Panc1 (cell line): ENCODE measurements at regions not wholly inside any gene's neighbourhood (a gene's known extent, or its start where the extent isn't known, plus 50 kb on each side); places are given as distances from the start of the nearest gene placed in this dataset.
"Not testable (repeated sequence)": the region's sequence is repeated elsewhere in the genome, so short reads cannot be mapped to it uniquely, and the experiment has no call there.

Experiments used
- ATAC-seq: fragments of 200-7000 bp; cut with Tn5 transposase; 2 replicates; pipeline ENCODE4 v1.9.1; 2020; ENCODE audit warnings: mild to moderate bottlenecking, moderate library complexity
- BruUV-seq: library from RNA; stranded (reverse); fragments of 400-500 nt; replicated peaks from 2 replicates; lab custom pipeline; 2021; lab: Mats Ljungman, UMichigan
- CTCF ChIA-PET: fragments of 300-600 bp; sonication (Branson Sonifier 250); formaldehyde crosslinking; loops from one replicate; lab custom pipeline; 2022; ENCODE audit warnings: antibody characterized with exemption; lab: Charles Lee
- POLR2A ChIA-PET: fragments of 300-600 bp; sonication (Branson Sonifier 250); formaldehyde crosslinking; loops from one replicate; lab custom pipeline; 2022; ENCODE audit warnings: antibody characterized with exemption; lab: Charles Lee
- DNase-seq: peaks from one replicate; pipeline ENCODE4 v3.0.0-alpha.2; 2010; ENCODE audit warnings: low read depth, low spot score
- H3K27ac ChIP-seq: 2 replicates; pipeline ENCODE4 v1.5.1; 2011; ENCODE audit warnings: mild to moderate bottlenecking, low read length, inconsistent platforms
- H3K27me3 ChIP-seq: fragments of 200-500 bp; sonication (Bioruptor generic); 2 replicates; pipeline ENCODE4 v1.6.0; 2014; ENCODE audit warnings: low read length, inconsistent platforms; ENCODE audit not compliant: control insufficient read depth, insufficient read depth
- H3K36me3 ChIP-seq: fragments of 200-500 bp; sonication (Bioruptor generic); 2 replicates; pipeline ENCODE4 v1.5.1; 2014; ENCODE audit warnings: inconsistent platforms, mild to moderate bottlenecking, low read length, moderate library complexity; ENCODE audit not compliant: control insufficient read depth, insufficient read depth
- H3K4me1 ChIP-seq: 2 replicates; pipeline ENCODE4 v1.5.1; 2011; ENCODE audit warnings: inconsistent platforms, mild to moderate bottlenecking, low read length, moderate library complexity; ENCODE audit not compliant: control insufficient read depth, insufficient read depth
- H3K4me3 ChIP-seq, 2 experiments: 2 replicates each; pipeline ENCODE4 v1.5.1; 2011 to 2012; ENCODE audit warnings: low read depth in 2 of 2, low read length in 2 of 2, mild to moderate bottlenecking in 2 of 2, inconsistent platforms in 1 of 2, moderate library complexity in 1 of 2
- H3K9me3 ChIP-seq: fragments of 200-500 bp; sonication (Bioruptor generic); 2 replicates; pipeline ENCODE4 v1.5.1; 2014; ENCODE audit warnings: low read depth, mild to moderate bottlenecking, inconsistent platforms, low read length, moderate library complexity; ENCODE audit not compliant: control insufficient read depth, insufficient read depth
- CTCF ChIP-seq: fragments of 450-650 bp; IDR thresholded peaks from 2 replicates; pipeline ENCODE4 v1.5.1; 2017; ENCODE audit warnings: mild to moderate bottlenecking
- POLR2AphosphoS5 ChIP-seq: IDR thresholded peaks from 2 replicates; pipeline ENCODE4 v1.6.1; 2012; ENCODE audit warnings: mild to moderate bottlenecking, low read depth, low read length, moderate library complexity
- SIN3A ChIP-seq: IDR thresholded peaks from 2 replicates; pipeline ENCODE4 v1.6.1; 2012; ENCODE audit warnings: low read depth, mild to moderate bottlenecking, low read length, moderate library complexity, borderline replicate concordance; ENCODE audit not compliant: insufficient read depth
- TCF7L2 ChIP-seq: IDR thresholded peaks from 2 replicates; pipeline ENCODE4 v1.6.1; 2011; ENCODE audit warnings: mild to moderate bottlenecking, low read depth, low read length, inconsistent platforms
- in situ Hi-C: cut with HindIII; loops from 2 replicates; pipeline ENCODE4 v1.10.0; 2016; ENCODE audit warnings: low sequenced_read_pairs, low pct_unique_long_range_greater_than_20kb
- intact Hi-C: fragments of 100-400 bp; cut with micrococcal nuclease; formaldehyde crosslinking; loops from one replicate; pipeline ENCODE4 v1.10.0; 2022; ENCODE audit not compliant: unreplicated experiment
- TF ChIP-seq, protein P1 (sequence below), 2 experiments: IDR thresholded peaks; 2 replicates each; pipeline ENCODE4 v1.6.1; 2011 to 2012; ENCODE audit warnings: low read depth in 2 of 2, control low read depth in 1 of 2, low read length in 1 of 2, mild to moderate bottlenecking in 1 of 2, moderate library complexity in 1 of 2; ENCODE audit not compliant: insufficient read depth in 1 of 2

GRCh38 chr6:23547851-23548250 lies 578.2 kb upstream of the NRSN1 start:
- no peak overlapping the region for H3K4me3 ChIP-seq
- no peak for ATAC-seq
- intact Hi-C loops (no loop called here), in situ Hi-C loops (no loop called here)
- H3K36me3 ChIP-seq: no peaks in the 10 kb centered on the region
- CTCF ChIA-PET: no interaction called here
- POLR2A ChIA-PET: no interaction called here
- no peaks in the 10 kb centered on the region for H3K27me3 ChIP-seq
- no peaks in the 10 kb centered on the region for H3K9me3 ChIP-seq
- no TSS peak for BruUV-seq
- no peak overlapping the region for H3K27ac ChIP-seq
- TF ChIP-seq CTCF (peak; percentile 15; the same call in 1 of the 2 replicates), TCF7L2 (no peak)
- no peaks in the 10 kb centered on the region for H3K4me1 ChIP-seq
- no peak for DNase-seq

GRCh38 chr6:23554953-23555352 lies 571.1 kb upstream of the NRSN1 start:
- H3K4me3 ChIP-seq, CTCF ChIA-PET, BruUV-seq, ATAC-seq, H3K36me3 ChIP-seq, H3K27me3 ChIP-seq, POLR2A ChIA-PET, H3K4me1 ChIP-seq, intact Hi-C loops, H3K9me3 ChIP-seq, DNase-seq, H3K27ac ChIP-seq, in situ Hi-C loops: not testable (repeated sequence)

DNA sequence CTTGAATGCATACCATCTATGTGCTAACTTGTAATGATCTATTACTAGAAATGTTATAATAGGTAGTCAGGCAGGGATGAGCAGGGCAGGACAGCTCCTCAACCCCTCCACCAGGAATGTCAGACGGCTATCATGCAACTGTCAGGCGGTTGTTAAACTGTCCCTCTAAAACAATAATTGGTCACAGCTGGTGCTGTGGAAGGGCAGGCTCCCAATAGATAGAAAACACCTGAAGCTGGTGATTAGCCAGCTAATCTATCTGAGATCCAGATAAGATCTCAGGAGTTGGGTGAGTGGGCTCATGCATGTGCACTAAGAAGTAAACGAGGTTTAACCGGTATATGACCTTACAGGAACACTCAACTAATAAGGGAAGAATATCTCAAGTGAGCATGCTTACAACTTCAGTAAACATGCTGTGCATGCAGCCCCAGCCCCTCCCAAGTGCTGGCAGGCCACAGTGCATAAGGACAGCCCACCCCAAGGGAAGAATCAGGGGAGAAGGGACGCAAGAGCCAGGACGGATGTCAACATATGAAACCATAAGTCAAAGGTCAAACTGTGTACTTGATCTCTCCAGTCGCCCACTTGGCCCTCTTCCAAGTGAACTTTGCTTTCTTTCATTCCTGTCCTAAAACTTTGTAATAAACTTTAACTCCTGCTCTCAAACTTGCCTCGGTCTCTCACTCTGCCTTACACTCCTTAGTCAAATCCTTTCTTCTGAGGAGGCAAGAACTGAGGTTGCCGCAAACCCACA lies 566.2 kb upstream of the NRSN1 start:
- DNase-seq (no peak), ATAC-seq (no peak)
- Histone ChIP-seq H3K9me3 (no peaks in the 10 kb centered on the region), H3K27ac (no peak overlapping the region), H3K36me3 (no peaks in the 10 kb centered on the region), H3K4me1 (no peaks in the 10 kb centered on the region; the same call in 1 of the 2 replicates), H3K27me3 (no peaks in the 10 kb centered on the region), H3K4me3 (no peak overlapping the region)
- BruUV-seq: no TSS peak
- POLR2A ChIA-PET: interaction anchor here (0.7 kb wide), 1 partner anchor 566 kb away, joined by 3 read pairs; the partner anchor contains the start of gene NRSN1
- intact Hi-C loops (no loop called here), in situ Hi-C loops (no loop called here)
- CTCF ChIA-PET: no interaction called here
- TF ChIP-seq TCF7L2 (no peak), SIN3A (no peak), POLR2AphosphoS5 (no peak)

DNA sequence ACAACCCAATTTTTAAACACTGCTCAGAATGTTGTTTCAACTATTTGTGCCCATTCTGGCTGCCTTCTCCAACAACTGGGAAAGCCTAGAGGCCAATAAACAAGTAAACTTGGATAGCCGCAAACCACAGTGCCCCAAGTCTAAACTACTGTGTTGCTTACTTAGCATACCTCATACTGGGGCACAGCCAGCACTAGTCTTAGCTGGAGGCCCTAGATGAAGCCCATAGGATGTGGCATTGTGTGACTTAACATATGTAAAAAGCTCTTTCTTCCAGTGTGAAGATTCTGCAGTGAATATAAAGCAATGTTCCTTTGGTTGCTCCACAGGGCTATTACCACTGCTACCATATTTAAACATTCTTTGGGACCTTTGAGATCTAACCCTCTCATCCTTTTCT lies 564.3 kb upstream of the NRSN1 start:
- TF ChIP-seq POLR2AphosphoS5 (no peak), CTCF (no peak), TCF7L2 (no peak), SIN3A (no peak)
- TF ChIP-seq, protein P1, sequence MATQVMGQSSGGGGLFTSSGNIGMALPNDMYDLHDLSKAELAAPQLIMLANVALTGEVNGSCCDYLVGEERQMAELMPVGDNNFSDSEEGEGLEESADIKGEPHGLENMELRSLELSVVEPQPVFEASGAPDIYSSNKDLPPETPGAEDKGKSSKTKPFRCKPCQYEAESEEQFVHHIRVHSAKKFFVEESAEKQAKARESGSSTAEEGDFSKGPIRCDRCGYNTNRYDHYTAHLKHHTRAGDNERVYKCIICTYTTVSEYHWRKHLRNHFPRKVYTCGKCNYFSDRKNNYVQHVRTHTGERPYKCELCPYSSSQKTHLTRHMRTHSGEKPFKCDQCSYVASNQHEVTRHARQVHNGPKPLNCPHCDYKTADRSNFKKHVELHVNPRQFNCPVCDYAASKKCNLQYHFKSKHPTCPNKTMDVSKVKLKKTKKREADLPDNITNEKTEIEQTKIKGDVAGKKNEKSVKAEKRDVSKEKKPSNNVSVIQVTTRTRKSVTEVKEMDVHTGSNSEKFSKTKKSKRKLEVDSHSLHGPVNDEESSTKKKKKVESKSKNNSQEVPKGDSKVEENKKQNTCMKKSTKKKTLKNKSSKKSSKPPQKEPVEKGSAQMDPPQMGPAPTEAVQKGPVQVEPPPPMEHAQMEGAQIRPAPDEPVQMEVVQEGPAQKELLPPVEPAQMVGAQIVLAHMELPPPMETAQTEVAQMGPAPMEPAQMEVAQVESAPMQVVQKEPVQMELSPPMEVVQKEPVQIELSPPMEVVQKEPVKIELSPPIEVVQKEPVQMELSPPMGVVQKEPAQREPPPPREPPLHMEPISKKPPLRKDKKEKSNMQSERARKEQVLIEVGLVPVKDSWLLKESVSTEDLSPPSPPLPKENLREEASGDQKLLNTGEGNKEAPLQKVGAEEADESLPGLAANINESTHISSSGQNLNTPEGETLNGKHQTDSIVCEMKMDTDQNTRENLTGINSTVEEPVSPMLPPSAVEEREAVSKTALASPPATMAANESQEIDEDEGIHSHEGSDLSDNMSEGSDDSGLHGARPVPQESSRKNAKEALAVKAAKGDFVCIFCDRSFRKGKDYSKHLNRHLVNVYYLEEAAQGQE (IDR thresholded peaks at IDR 0.05; ENCODE audit: insufficient read depth in 1 of 2, low read depth in 2 of 2, low read length in 1 of 2): no peak
- no peaks in the 10 kb centered on the region for H3K9me3 ChIP-seq
- ChIA-PET CTCF (no interaction called here), POLR2A (no interaction called here)
- no peaks in the 10 kb centered on the region for H3K4me1 ChIP-seq
- in situ Hi-C loops (no loop called here), intact Hi-C loops (no loop called here)
- no peak overlapping the region for H3K4me3 ChIP-seq
- no TSS peak for BruUV-seq
- H3K27ac ChIP-seq: no peak overlapping the region
- H3K27me3 ChIP-seq: no peaks in the 10 kb centered on the region
- ATAC-seq (no peak), DNase-seq (no peak)
- H3K36me3 ChIP-seq: no peaks in the 10 kb centered on the region
